Thyroid gland (tissue), 4 donors: ENCODE measurements at regions not wholly inside any gene's neighbourhood (a gene's known extent, or its start where the extent isn't known, plus 50 kb on each side); places are given as distances from the start of the nearest gene placed in this dataset.
"Not testable (repeated sequence)": the region's sequence is repeated elsewhere in the genome, so short reads cannot be mapped to it uniquely, and the experiment has no call there.

ENCODE experiments used
- DNase-seq, 2 donors: peaks; one replicate each; pipeline ENCODE4 v3.0.0-alpha.2; 2019
- H3K27ac ChIP-seq, 3 donors: fragments of 200-600 bp; sonication (generic); 1 replicate in 2 of 3; 2 replicates in 1 of 3; pipeline ENCODE4 v1.5.1; 2016 to 2019; ENCODE audit warnings: mild to moderate bottlenecking in 1 of 3, moderate library complexity in 1 of 3
- H3K27me3 ChIP-seq: fragments of 200-600 bp; sonication (generic); one replicate; pipeline ENCODE4 v1.5.1; 2019
- H3K36me3 ChIP-seq, 2 donors: fragments of 200-600 bp; sonication (generic); one replicate each; pipeline ENCODE4 v1.5.1; 2016 to 2019
- H3K4me1 ChIP-seq, 2 donors: fragments of 200-600 bp; sonication (generic); one replicate each; pipeline ENCODE4 v1.5.1; 2017 to 2019
- H3K4me3 ChIP-seq, 3 donors: fragments of 200-600 bp; sonication (generic); replicated peaks in 1 of 3; 1 replicate in 2 of 3; 2 replicates in 1 of 3; pipeline ENCODE4 v1.5.1; 2016; ENCODE audit warnings: mild to moderate bottlenecking in 1 of 3
- H3K9me3 ChIP-seq: fragments of 200-600 bp; sonication (generic); one replicate; pipeline ENCODE4 v1.5.1; 2017
- CTCF ChIP-seq, 6 experiments: fragments of 200-600 bp in 3 of 6; fragments of 450-650 bp in 3 of 6; sonication (generic) in 3 of 6; IDR thresholded peaks; one replicate each; pipeline ENCODE4 v1.5.1; 2016 to 2019; ENCODE audit warnings: antibody characterized with exemption in 6 of 6, mild to moderate bottlenecking in 2 of 6, inconsistent platforms in 1 of 6, moderate library complexity in 1 of 6
- POLR2A ChIP-seq, 2 donors: fragments of 450-650 bp; IDR thresholded peaks; one replicate each; pipeline ENCODE4 v1.6.1; 2017; ENCODE audit warnings: antibody characterized with exemption in 2 of 2, mild to moderate bottlenecking in 2 of 2, moderate library complexity in 1 of 2
- WGBS, 2 donors: methylation state at CpG; one replicate each; pipeline ENCODE4 v1.1.5; 2017; 5-methylcytosine and 5-hydroxymethylcytosine counted together
- intact Hi-C: fragments of 100-400 bp; cut with DNase I; formaldehyde crosslinking; loops from one replicate; pipeline ENCODE4 v1.15.1; 2023

GRCh38 chr4:18691431-18692200 is 670.1 kb upstream of the LCORL start:
- WGBS, 2 donors = 58 to 61% methylated on average over 9 of the region's 9 CpGs
- Histone ChIP-seq H3K4me3 (no peak overlapping the region), H3K9me3 (no peaks in the 10 kb centered on the region), H3K27me3 (no peaks in the 10 kb centered on the region), H3K4me1 (no peaks in the 10 kb centered on the region), H3K27ac (no peak overlapping the region), H3K36me3 (no peaks in the 10 kb centered on the region)
- no peak for DNase-seq
- intact Hi-C loops = no loop called here
- TF ChIP-seq POLR2A (IDR thresholded peaks at IDR 0.05) = no peak
- TF ChIP-seq CTCF (IDR thresholded peaks at IDR 0.05) = no peak

GRCh38 chr4:18690291-18690955 is 668.9 kb upstream of the LCORL start:
- Histone ChIP-seq H3K27me3 (no peaks in the 10 kb centered on the region), H3K9me3 (no peaks in the 10 kb centered on the region), H3K4me3 (no peak overlapping the region), H3K36me3 (no peaks in the 10 kb centered on the region), H3K4me1 (no peaks in the 10 kb centered on the region), H3K27ac (no peak overlapping the region)
- no peak for TF ChIP-seq CTCF (IDR thresholded peaks at IDR 0.05)
- WGBS, 2 donors = 84 to 91% methylated on average over 2 of the region's 2 CpGs
- no peak for DNase-seq
- intact Hi-C loops = no loop called here

- Histone ChIP-seq H3K27me3 (no peaks in the 10 kb centered on the region), H3K27ac (no peak overlapping the region), H3K36me3 (no peaks in the 10 kb centered on the region), H3K9me3 (no peaks in the 10 kb centered on the region), H3K4me1 (no peaks in the 10 kb centered on the region), H3K4me3 (no peak overlapping the region)
- intact Hi-C loops = no loop called here
- peak; percentile 31 to 53 for DNase-seq
- peak; percentile 63 to 85 (median 78) for TF ChIP-seq CTCF (IDR thresholded peaks at IDR 0.05)
- TF ChIP-seq POLR2A (IDR thresholded peaks at IDR 0.05) = no peak
- WGBS, 2 donors = 9 to 12% methylated on average over 7 of the region's 7 CpGs
Measured at GRCh38 chr4:18689308-18690115, 668.0 kb upstream of the LCORL start.

- intact Hi-C loops = not testable (repeated sequence)
- 79 to 84% methylated on average over 9 of the region's 9 CpGs for WGBS, 2 donors
Measured at GRCh38 chr4:18688351-18688750, 666.8 kb upstream of the LCORL start.

GRCh38 chr4:18686338-18687037 is 664.9 kb upstream of the LCORL start:
- H3K4me1 ChIP-seq = no peaks in the 10 kb centered on the region
- H3K27me3 ChIP-seq = no peaks in the 10 kb centered on the region
- intact Hi-C loops = no loop called here
- WGBS, 2 donors = 63 to 69% methylated on average over 7 of the region's 7 CpGs
- no peak overlapping the region for H3K27ac ChIP-seq
- no peak overlapping the region for H3K4me3 ChIP-seq
- no peak for DNase-seq
- no peak for TF ChIP-seq CTCF (IDR thresholded peaks at IDR 0.05)
- TF ChIP-seq POLR2A (IDR thresholded peaks at IDR 0.05) = no peak
- no peaks in the 10 kb centered on the region for H3K9me3 ChIP-seq
- H3K36me3 ChIP-seq = no peaks in the 10 kb centered on the region

More at GRCh38 chr4:18688351-18688750, 666.8 kb upstream of the LCORL start:
- H3K27ac ChIP-seq, H3K27me3 ChIP-seq, H3K4me3 ChIP-seq, DNase-seq, H3K4me1 ChIP-seq, H3K9me3 ChIP-seq, H3K36me3 ChIP-seq: not testable (repeated sequence)
